Heart right ventricle (tissue), 16 donors: ENCODE measurements at regions not wholly inside any gene's neighbourhood (a gene's known extent, or its start where the extent isn't known, plus 50 kb on each side); places are given as distances from the start of the nearest gene placed in this dataset.

ENCODE experiments used
- ATAC-seq, 8 donors: fragments of 200-7000 bp; cut with Tn5 transposase; one replicate each; pipeline ENCODE4 v1.9.1; 2020; ENCODE audit warnings: mild to moderate bottlenecking in 8 of 8, moderate library complexity in 8 of 8, moderate number of reproducible peaks in 1 of 8
- DNase-seq, 2 donors: peaks; one replicate each; pipeline ENCODE4 v3.0.0-alpha.2; 2020
- H3K27ac ChIP-seq, 10 donors: fragments of 200-600 bp; sonication (generic) in 2 of 10; one replicate each; pipeline versions ENCODE4 v1.5.0 to v1.8.0; 2020 to 2022; ENCODE audit warnings: mild to moderate bottlenecking in 3 of 10
- H3K27me3 ChIP-seq, 7 donors: fragments of 200-600 bp; one replicate each; pipeline ENCODE4 v1.8.0; 2021 to 2022; ENCODE audit warnings: mild to moderate bottlenecking in 2 of 7
- H3K36me3 ChIP-seq, 9 donors: fragments of 200-600 bp; sonication (generic) in 1 of 9; one replicate each; pipeline versions ENCODE4 v1.5.0 to v1.8.0; 2020 to 2022; ENCODE audit warnings: mild to moderate bottlenecking in 2 of 9
- H3K4me1 ChIP-seq, 9 donors: fragments of 200-600 bp; sonication (generic) in 1 of 9; one replicate each; pipeline versions ENCODE4 v1.5.0 to v1.8.0; 2020 to 2022; ENCODE audit warnings: mild to moderate bottlenecking in 4 of 9
- H3K4me3 ChIP-seq, 10 donors: fragments of 200-600 bp; sonication (generic) in 2 of 10; one replicate each; pipeline versions ENCODE4 v1.5.0 to v1.8.0; 2020 to 2022; ENCODE audit warnings: mild to moderate bottlenecking in 7 of 10, moderate library complexity in 2 of 10
- H3K9me3 ChIP-seq, 11 donors: fragments of 200-600 bp in 10 of 11; sonication (generic) in 2 of 11; one replicate each; pipeline versions ENCODE4 v1.5.0 to v1.8.0; 2013 to 2022; ENCODE audit warnings: mild to moderate bottlenecking in 2 of 11, control low read depth in 1 of 11, moderate library complexity in 1 of 11
- CTCF ChIP-seq, 9 donors: fragments of 200-600 bp; sonication (generic) in 2 of 9; IDR thresholded peaks; one replicate each; pipeline versions ENCODE4 v1.5.0 to v1.8.0; 2021 to 2022; ENCODE audit warnings: antibody characterized with exemption in 9 of 9, mild to moderate bottlenecking in 5 of 9, moderate library complexity in 1 of 9
- WGBS, 2 donors: extraction: QIAGEN DNeasy Blood & Tissue Kit; methylation state at CpG; one replicate each; pipeline ENCODE4 v1.1.7; 2013; ENCODE audit warnings: inconsistent platforms in 1 of 2; 5-methylcytosine and 5-hydroxymethylcytosine counted together
- intact Hi-C, 10 donors: fragments of 100-400 bp; cut with DNase I; formaldehyde crosslinking; loops; one replicate each; pipeline versions ENCODE4 v1.11.1 to v1.14.2; 2022
- donor health status: Arrhythmogenic right ventricular cardiomyopathy.
- donor health status: ischemic (EF 13 %, LVEDD 7.1; RV severe dilation, severe dysfunction).
- donor health status: healthy with polysubstance abuse.
- donor health status: DM: no; HTN: yes; CAD: no.
- donor health status: DM: no; HTN: no; CAD: no.
- donor health status: ischemic (EF 25% LVEDD 6.9; RV normal size, moderate dysfunction).
- donor health status: ischemic (EF 25% LVEDD 5.7; RV mildly dilated, moderate dysfunction).
- donor health status: healthy.
- donor health status: DM: yes; HTN: yes; CAD: no.
- donor health status: Ischemic cardiomyopathy.
- donor health status: ischemic (EF 35%, LVEDD 5.7; RV mildly dilated, moderate dysfunction).
- donor health status: nonischemic (EF 11% LVEDD 7.7; RV severe dilation, severe dysfunction).
- donor health status: DM: yes; HTN: yes; CAD: no.
- donor health status: PGD.
- donor health status: ischemic (EF 29% LVEDD 5.4; RV normal size, mild dysfunction).
- donor health status: nonischemic (EF 23%, LVEDD 6.1; RV moderate dilation, normal function).

GRCh38 chr5:2432076-2432920 is 319.2 kb downstream of the IRX2 start:
- no peaks in the 10 kb centered on the region for H3K4me1 ChIP-seq
- no peak overlapping the region for H3K4me3 ChIP-seq
- H3K36me3 ChIP-seq: no peaks in the 10 kb centered on the region
- WGBS, 2 donors: 69 to 71% methylated on average over 14 of the region's 14 CpGs
- peaks cover 0 to 19% (median 0%) of the 10 kb centered on the region in 7 donors for H3K27me3 ChIP-seq
- TF ChIP-seq CTCF (IDR thresholded peaks at IDR 0.05): no peak
- H3K9me3 ChIP-seq: no peaks in the 10 kb centered on the region
- ATAC-seq (no peak), DNase-seq (no peak)
- H3K27ac ChIP-seq: no peak overlapping the region
- intact Hi-C loops: no loop called here

- intact Hi-C loops: no loop called here
- Histone ChIP-seq H3K9me3 (peaks cover 0 to 9% (median 0%) of the 10 kb centered on the region in 11 donors), H3K27ac (no peak overlapping the region), H3K4me1 (no peaks in the 10 kb centered on the region), H3K36me3 (no peaks in the 10 kb centered on the region), H3K4me3 (no peak overlapping the region), H3K27me3 (peaks cover 0 to 14% (median 0%) of the 10 kb centered on the region in 7 donors)
- WGBS, 2 donors: 73 to 77% methylated on average over 5 of the region's 5 CpGs
- ATAC-seq (no peak), DNase-seq (no peak)
- no peak for TF ChIP-seq CTCF (IDR thresholded peaks at IDR 0.05)
These were observed 320.9 kb downstream of the IRX2 start for GRCh38 chr5:2430606-2431005.

GRCh38 chr5:2427983-2428382 is 323.5 kb downstream of the IRX2 start:
- H3K36me3 ChIP-seq: no peaks in the 10 kb centered on the region
- no peak overlapping the region for H3K27ac ChIP-seq
- intact Hi-C loops: loop anchor here in 1 of 10 donors (5.0 kb wide), 1 partner anchor 439 kb away; no protein-coding TSS in a partner anchor
- ATAC-seq (no peak), DNase-seq (no peak)
- no peaks in the 10 kb centered on the region for H3K4me1 ChIP-seq
- H3K27me3 ChIP-seq: peaks cover 0 to 14% (median 0%) of the 10 kb centered on the region in 7 donors
- peaks cover 0 to 35% (median 15%) of the 10 kb centered on the region in 11 donors for H3K9me3 ChIP-seq
- no peak for TF ChIP-seq CTCF (IDR thresholded peaks at IDR 0.05)
- WGBS, 2 donors: 67 to 68% methylated on average over 4 of the region's 4 CpGs
- H3K4me3 ChIP-seq: no peak overlapping the region

- no peaks in the 10 kb centered on the region for H3K4me1 ChIP-seq
- ATAC-seq: no peak
- 69 to 70% methylated on average over 2 of the region's 2 CpGs for WGBS, 2 donors
- DNase-seq: no peak
- no peak for TF ChIP-seq CTCF (IDR thresholded peaks at IDR 0.05)
- no peak overlapping the region for H3K4me3 ChIP-seq
- intact Hi-C loops: no loop called here
- peaks cover 0 to 5% (median 0%) of the 10 kb centered on the region in 7 donors for H3K27me3 ChIP-seq
- H3K36me3 ChIP-seq: no peaks in the 10 kb centered on the region
- H3K9me3 ChIP-seq: peaks cover 0 to 53% (median 18%) of the 10 kb centered on the region in 11 donors
- H3K27ac ChIP-seq: no peak overlapping the region
These were observed 327.8 kb downstream of the IRX2 start for GRCh38 chr5:2423634-2424033.
